ENCODE measurements at regions not wholly inside any gene's neighbourhood (a gene's known extent, or its start where the extent isn't known, plus 50 kb on each side); places are given as distances from the start of the nearest gene placed in this dataset.

- DNase-seq = no peak
Observed at GRCh38 chr2:2704428-2705090, 373.5 kb upstream of the MYT1L start.

GRCh38 chr2:2703762-2704427 lies 372.8 kb upstream of the MYT1L start:
- DNase-seq = no peak

DNA sequence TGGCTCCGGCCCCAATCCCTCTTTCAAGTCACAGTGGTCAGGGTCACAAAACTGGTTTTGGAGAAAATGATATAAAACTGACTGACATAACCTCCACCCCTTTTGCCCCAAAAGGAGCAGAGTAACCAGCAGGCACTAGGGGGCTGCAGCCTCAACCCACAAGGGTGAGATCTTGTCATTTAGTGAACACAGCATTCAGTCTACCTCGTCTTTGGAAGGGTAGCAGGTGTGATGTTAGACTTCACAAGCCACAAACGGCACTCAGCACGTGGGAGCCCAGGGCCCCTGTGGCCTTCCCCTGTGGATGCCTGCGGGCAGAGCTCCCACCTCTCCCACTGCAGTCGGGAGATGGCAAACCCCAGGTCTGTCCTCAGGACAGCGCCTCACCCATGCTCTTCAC lies 372.1 kb upstream of the MYT1L start:
- DNase-seq = no peak

- no peak for DNase-seq
Observed at GRCh38 chr2:2702385-2702784, 371.3 kb upstream of the MYT1L start.

DNA sequence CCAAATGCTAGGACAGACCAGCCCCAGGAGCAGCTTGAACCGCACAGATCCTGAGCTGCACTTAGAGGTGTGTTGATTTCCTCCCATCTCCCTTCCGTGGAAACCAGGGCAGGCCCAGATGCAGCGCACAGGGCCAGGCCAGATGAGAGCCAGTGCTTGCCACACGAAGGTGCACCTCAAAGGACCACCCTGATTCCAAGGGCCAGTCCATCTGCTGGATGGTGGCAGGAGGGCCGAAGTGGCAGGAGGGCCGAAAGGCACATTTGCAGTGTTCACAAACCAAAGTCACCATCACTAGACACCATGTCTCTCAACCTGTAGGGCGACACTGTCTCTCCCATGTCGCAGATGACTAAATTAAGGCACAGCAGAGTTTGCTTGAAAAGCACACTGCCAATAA lies 370.7 kb upstream of the MYT1L start:
- DNase-seq = no peak

DNA sequence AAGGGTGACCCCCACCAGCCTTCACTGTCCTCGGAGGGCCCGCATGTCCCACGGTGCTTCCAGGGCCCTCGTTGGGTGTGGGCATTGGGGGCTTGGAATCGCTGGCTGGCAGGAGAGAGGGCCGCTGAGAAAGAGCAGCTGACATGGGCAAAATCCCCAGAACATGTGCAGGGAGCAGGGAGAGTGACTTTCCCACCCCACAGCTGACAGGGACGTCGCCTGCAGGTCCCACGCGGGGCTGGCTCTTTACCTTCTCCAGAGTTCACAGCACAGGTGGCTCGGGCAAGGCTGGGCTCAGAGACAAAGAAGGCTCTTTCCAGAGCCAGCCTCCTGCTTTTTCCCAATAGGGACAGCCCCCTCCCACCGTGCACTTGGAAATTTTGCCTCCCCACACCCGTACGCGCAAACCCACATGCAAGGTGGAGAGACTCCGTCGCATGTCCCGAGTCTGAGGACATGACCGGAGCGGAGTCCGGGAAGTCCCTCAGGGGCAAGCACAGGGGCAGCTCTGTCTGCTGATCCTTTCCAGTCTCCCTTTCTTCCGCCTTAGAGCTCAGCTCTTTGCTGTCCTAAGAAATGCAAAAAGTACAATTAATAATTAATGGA lies 370.2 kb upstream of the MYT1L start:
- DNase-seq = no peak

DNA sequence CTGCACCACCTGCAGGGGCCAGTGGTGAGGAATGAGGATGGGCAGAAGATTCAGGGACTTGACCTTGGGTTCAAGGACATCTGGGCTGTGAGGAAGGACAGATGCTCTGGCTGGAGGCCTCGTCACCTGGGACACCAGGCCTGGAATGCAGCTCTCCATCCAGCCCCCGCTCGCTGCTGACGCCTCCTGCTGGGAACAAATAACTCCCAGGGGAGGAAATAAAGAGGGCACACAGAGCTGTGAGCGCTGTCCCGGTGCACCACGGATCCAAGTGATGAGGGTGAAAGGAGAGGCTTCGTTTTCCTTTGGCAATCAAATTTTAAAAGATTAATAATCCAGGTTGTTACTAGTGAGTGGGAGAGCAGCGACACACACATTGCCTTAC lies 368.0 kb upstream of the MYT1L start:
- DNase-seq = no peak

GRCh38 chr2:2698182-2699120 lies 367.4 kb upstream of the MYT1L start:
- DNase-seq = no peak

DNA sequence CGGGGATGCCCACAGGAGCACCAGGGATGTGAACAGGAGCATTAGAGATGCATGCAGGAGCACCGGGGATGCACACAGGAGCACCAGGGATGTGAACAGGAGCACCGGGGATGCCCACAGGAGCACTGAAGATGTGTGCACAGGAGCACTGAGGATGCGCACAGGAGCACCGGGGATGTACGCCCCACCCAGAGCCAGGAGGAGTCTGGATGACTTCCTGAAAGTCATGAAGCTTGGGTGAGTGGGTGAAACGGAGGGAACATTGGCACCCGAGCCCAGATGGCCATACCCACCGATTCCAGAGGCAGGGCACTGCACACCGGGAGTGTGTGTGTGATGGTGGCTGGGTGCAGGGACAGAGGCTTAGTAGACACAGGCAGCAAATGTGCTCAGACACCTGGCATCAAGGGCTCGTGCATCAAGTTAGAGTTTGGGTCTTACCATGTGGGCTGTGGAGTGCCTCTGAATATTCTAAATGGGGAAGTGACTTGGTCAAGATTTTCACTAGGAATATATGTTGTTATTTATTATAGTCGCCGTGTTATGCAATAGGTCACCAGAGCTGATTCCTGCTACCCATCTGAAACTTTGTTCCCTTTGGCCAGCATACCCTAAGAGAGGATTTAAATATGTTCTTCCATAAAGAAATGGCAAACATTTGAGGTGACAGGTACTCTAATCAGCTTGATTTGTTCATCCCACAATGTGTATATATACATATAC lies 365.8 kb upstream of the MYT1L start:
- no peak for DNase-seq

DNA sequence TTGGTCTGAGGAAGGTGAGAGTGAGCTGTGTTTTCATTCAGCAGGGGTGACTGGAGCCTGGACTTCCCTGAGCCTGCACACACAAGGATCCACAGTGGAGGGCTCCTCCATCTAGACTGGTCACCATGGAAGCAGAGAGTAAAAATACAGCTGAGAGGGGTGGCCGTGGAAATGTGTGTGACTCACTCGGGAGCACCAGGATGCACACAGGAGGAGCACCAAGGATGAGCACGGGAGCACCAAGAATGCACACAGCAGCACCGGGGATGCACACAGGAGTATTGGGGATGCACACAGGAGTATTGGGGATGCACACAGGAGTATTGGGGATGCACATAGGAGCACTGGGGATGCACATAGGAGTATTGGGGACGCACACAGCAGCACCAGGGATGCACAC lies 365.2 kb upstream of the MYT1L start:
- no peak for DNase-seq

- DNase-seq = no peak
Observed at GRCh38 chr2:2694746-2695145, 363.7 kb upstream of the MYT1L start.

DNA sequence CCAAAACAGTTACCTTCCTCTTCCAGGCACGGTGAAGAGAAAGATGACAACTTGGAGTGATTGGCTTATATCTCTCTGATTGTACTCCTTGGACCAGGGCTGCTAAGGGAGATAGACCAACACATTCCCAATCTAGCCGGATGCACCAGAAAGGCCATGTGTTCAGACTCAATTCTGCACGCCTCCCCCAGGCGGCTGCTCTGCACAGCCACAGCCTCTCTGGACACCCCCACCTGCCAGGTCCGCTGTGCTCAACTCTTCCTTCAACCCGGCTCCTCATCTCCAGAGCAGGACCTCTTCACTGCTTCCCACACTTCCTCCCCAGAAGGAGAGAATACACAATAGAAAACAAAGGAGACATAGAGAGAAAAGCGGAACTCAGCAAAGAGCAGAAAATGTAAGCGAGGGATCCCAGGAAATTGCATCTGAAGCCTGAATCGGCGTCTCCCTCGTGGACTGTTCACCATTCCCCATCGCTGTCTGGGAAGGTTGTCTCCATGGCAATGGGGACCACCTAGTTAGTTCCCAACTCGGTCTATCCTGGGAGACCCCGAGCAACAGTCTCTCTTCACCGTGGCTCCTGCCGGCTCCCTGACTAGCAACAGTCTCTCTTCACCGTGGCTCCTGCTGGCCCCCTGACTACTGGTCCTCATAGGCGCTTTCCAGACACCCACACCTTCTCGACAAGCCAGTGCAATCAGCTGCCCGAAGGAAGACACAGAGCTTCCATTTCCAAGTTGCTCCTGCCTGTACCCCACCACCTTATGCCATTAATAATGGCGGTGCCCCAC lies 361.7 kb upstream of the MYT1L start:
- DNase-seq = no peak

GRCh38 chr2:2691419-2691818 lies 360.3 kb upstream of the MYT1L start:
- DNase-seq = no peak

GRCh38 chr2:2690985-2691384 lies 359.9 kb upstream of the MYT1L start:
- no peak for DNase-seq

DNA sequence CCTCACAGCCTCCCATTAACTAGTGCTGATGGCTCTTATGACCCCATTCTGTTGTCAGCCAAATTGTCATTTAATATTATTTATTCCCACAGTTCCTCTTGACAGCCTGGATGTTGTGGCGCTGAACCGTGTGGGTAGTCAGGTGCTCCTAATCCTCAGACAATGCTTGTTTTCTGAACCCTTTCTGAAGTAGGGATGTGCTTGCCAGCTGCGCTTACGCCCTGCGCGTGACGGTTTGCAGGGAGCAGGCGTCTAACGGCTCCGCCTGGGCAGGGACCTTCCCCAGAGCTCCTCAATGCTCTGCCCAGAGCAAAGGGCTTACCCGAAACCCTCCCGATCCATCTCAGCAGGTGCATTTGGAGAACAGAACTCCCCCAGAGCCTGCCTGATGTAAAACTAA lies 358.2 kb upstream of the MYT1L start:
- no peak for DNase-seq

DNA sequence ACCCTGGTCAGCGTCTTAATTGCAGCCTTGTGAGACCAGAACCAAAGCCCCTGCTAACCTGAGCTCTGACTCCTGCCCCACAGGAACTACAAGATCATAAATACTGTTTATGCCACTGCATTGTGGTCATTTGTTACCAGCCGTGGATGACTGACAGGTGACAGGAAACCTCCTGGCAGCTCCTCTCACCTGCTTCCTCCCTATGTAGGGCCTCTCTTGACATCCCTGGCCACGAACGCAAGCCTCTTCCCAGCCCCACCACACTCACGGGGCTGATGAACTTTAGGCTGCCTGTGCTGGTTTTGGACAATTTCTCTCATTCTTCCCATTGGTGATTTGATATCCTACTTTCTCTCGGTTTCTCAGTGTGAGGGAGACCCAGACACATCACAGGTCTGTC lies 357.2 kb upstream of the MYT1L start:
- no peak for DNase-seq

DNA sequence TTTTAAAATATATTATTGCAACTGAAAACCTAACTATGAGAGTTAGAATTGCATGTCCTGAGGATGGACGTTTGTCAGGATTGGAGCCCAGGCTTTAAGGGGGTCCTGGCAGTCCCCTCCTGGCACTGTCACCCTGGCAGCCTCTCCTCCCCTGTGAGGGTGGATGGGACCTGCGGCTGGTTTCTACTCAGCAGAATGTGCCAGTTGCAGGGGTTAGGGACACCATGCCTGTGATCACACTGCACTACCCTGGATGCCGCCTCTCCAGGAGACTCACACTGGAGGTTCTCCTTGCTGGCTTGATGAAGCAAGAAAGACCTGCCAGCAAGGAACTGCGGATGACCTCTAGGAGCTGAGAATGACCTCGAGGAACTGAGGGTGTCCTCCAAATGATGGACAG lies 356.7 kb upstream of the MYT1L start:
- no peak for DNase-seq

DNA sequence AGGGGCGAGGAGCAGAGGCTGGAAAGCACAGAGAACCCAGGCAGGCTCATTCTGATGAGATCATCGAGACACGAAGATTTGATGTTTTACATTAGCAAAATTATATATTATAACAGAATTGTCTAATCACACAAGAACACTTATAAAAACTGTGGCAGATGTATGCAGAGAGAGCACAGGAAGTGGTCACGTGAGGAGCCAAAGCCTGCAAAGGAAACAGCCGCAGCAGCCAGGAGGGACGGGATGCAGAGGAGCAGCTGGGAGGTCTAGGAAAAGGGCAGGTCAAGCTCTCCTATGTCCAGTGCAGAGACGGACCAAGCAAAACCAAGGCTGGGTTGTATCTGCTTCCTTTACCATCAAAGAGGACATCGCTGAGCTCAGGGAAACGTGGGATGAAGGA lies 355.1 kb upstream of the MYT1L start:
- DNase-seq = no peak

DNA sequence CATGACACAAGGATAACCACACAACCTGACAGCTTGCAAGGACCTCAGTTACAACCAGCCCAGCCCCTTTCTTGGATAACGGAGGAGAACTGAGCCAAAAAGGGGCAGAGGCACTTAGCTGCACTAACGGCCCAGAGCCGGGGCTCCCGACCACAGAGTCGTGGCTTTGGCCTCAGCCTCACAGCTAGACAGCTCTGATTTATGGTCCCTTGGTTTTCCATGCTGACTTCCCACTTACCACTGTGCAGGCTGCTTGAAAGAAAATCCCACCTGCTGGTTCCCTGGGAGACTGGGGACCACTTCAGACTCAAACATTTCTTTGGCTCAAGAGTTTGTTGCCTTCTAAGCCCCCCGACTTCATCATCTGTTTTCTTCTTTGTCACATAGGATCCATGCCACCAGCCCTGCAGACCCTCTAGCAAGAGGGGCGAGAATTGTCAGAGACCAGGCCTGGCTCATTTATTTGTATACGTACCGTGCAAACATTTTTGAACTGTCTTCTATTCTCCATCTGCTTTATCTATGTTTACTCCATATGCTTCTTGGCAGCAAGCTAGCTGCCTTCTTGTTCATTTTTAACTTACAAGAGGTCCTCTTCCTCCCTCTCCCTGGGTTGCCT lies 352.6 kb upstream of the MYT1L start:
- DNase-seq = no peak

DNA sequence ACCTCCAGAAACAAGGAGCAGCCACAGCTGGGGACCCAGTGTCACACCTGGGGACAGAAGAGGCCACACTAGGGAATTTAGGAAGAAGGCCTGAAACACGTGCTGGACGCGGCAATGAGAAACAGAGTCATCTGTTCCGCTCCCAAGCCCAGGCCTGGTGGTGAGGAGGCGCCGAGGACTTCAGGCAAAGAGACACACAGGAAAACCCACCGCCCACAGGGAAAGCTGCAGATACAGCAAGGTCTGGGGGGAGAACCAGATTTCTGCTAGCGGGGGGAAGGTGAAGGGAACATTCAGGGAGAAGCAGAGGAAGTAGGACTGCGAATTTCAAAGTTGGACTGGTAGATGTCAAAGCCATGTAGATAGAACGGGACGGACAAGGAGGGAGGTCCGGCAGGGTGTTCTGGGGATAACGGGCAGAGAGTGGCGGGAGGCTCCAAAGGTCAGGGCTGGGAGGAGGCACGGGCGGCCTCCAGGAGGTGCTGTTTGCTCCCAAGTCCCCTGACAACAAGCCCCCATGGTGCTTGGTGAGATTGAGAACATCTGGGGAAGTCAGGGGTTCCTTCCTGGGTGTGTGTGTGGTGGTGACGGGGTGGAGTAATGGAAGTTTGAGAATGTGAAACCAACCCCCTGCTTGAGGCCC lies 351.7 kb upstream of the MYT1L start:
- DNase-seq = no peak

DNA sequence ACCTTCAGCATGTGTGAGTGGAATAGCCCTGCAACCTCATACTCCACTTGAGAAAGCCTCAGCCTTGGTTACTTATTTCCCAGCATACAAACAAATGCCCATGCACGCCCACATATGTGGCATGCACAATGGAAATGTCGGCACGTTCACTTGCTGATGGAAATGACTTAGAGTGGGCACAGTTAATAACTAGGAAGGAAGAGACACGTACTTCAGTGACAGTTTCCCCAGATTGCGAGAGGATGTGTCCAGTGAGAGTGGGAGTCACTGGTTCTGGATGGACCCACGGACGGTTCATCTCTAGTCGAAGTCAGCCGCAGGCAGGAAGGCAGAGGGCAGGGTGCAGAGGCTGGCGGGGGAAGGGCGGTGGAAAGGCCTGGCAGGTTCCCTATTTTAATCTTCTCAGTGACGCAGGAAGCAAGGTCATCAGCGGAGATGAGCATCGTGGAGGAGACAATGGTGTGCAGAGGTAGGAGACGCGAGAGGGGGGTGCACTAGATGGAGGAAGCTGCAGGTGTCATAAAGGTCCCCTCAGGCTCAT lies 350.7 kb upstream of the MYT1L start:
- peak; percentile 7 for DNase-seq
